ENCODE measurements at regions not wholly inside any gene's neighbourhood (a gene's known extent, or its start where the extent isn't known, plus 50 kb on each side); places are given as distances from the start of the nearest gene placed in this dataset.

GRCh38 chr4:180120068-180120467, 2123.1 kb upstream of the TENM3 start:
- Histone ChIP-seq H3K27ac (no peak overlapping the region), H3K4me3 (no peak overlapping the region), H3K36me3 (ENCODE audit: insufficient read depth, low read length) (no peaks in the 10 kb centered on the region), H3K9me3 (ENCODE audit: low read depth, low read length) (no peaks in the 10 kb centered on the region), H3K9ac (ENCODE audit: insufficient read length) (no peak overlapping the region)
- TF ChIP-seq POLR2AphosphoS5 (IDR thresholded peaks at IDR 0.05; ENCODE audit: borderline replicate concordance, low read depth, low read length) (no peak), FOXP2 (optimal IDR thresholded peaks at IDR 0.05; ENCODE audit: control extremely low read depth, extremely low read length, insufficient read depth) (no peak), EZH2 (IDR thresholded peaks at IDR 0.05) (no peak)
- no peak for DNase-seq (ENCODE audit: low read depth, low spot score)

DNA sequence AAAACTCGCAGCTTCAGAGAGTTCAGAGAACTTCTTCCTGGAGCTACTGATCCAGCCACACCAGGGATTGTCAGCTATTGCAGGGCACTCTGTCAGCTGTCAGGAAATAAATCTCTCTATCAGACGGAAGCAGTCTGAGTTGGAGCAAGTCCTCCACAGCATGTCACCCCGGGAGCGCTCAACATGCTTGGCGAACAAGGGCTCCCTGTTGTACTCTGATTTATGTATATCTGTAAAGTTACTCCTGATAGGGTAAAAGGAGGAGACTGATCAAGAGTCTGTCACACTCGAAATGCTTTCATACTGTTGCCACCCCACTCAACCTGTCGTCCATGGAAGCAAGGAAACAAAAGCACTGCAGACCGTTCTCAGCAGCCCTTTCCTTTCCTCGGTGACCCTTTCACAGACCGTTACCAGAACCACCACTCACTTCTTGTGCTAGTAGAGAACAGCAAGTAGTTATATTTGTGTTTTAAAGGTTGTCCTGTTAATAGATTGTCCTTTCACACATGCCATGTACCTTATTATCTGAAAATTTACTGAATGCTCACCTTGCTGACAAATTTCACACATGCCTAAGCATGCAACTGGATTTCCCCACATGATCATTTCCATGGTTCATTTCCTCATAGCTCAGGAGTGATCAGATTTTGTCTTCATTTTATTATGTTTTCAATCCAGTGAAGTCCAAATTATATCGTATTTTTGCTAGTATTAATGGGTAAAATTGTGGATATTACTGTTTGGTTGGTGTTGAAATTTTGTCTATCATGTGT, 2108.9 kb upstream of the TENM3 start:
- DNase-seq (ENCODE audit: low read depth, low spot score), result no peak
- H3K9me3 ChIP-seq (ENCODE audit: low read depth, low read length), result no peaks in the 10 kb centered on the region
- H3K27ac ChIP-seq, result no peak overlapping the region
- H3K36me3 ChIP-seq (ENCODE audit: insufficient read depth, low read length), result no peaks in the 10 kb centered on the region
- TF ChIP-seq EZH2 (IDR thresholded peaks at IDR 0.05), result no peak
- TF ChIP-seq FOXP2 (optimal IDR thresholded peaks at IDR 0.05; ENCODE audit: control extremely low read depth, extremely low read length, insufficient read depth), result no peak
- TF ChIP-seq POLR2AphosphoS5 (IDR thresholded peaks at IDR 0.05; ENCODE audit: borderline replicate concordance, low read depth, low read length), result no peak
- no peak overlapping the region for H3K9ac ChIP-seq (ENCODE audit: insufficient read length)
- H3K4me3 ChIP-seq, result no peak overlapping the region

DNA sequence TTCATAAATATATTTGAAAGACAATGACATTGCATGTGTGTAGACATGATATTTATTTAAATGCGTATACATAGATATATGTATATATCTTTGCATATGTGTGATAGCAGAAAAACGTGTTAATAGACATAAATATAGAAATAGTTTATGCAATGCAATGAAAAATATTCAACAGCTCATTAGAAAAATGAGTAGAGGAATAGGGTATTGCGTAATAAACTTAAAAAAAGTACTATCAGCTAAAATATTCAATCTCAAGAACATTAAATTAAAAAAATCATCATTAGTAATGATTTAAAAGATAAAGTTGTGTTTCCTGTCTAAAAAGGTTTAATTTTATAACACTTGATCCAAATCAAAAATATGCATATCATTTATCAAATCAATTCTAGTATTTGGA, 2101.5 kb upstream of the TENM3 start:
- H3K27ac ChIP-seq, result no peak overlapping the region
- H3K36me3 ChIP-seq (ENCODE audit: insufficient read depth, low read length), result no peaks in the 10 kb centered on the region
- no peaks in the 10 kb centered on the region for H3K9me3 ChIP-seq (ENCODE audit: low read depth, low read length)
- no peak for DNase-seq (ENCODE audit: low read depth, low spot score)
- H3K4me3 ChIP-seq, result no peak overlapping the region
- TF ChIP-seq FOXP2 (optimal IDR thresholded peaks at IDR 0.05; ENCODE audit: control extremely low read depth, extremely low read length, insufficient read depth), result no peak
- no peak for TF ChIP-seq EZH2 (IDR thresholded peaks at IDR 0.05)
- TF ChIP-seq POLR2AphosphoS5 (IDR thresholded peaks at IDR 0.05; ENCODE audit: borderline replicate concordance, low read depth, low read length), result no peak
- H3K9ac ChIP-seq (ENCODE audit: insufficient read length), result no peak overlapping the region

DNA sequence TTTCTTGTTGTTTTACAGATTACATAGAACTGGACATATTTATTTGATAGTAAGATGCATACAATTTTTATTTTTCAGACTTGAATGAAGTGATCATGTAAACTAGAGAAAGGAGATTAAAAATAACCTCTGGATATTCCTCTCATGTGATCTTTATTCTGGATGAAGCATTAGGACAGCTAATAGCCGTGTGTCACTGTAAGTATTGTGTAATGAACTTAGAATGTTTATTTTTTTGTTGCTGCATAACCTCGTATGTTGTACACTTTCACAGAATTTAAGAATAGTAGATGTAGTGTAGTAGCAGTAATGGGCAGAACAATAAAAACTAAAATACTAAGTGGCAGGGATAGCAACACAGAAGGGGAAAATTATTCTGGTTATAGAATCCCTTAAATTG, 2094.5 kb upstream of the TENM3 start:
- H3K9ac ChIP-seq (ENCODE audit: insufficient read length), result no peak overlapping the region
- H3K9me3 ChIP-seq (ENCODE audit: low read depth, low read length), result no peaks in the 10 kb centered on the region
- H3K27ac ChIP-seq, result no peak overlapping the region
- TF ChIP-seq EZH2 (IDR thresholded peaks at IDR 0.05) (no peak), POLR2AphosphoS5 (IDR thresholded peaks at IDR 0.05; ENCODE audit: borderline replicate concordance, low read depth, low read length) (no peak), FOXP2 (optimal IDR thresholded peaks at IDR 0.05; ENCODE audit: control extremely low read depth, extremely low read length, insufficient read depth) (no peak)
- DNase-seq (ENCODE audit: low read depth, low spot score), result no peak
- H3K4me3 ChIP-seq, result no peak overlapping the region
- H3K36me3 ChIP-seq (ENCODE audit: insufficient read depth, low read length), result no peaks in the 10 kb centered on the region

GRCh38 chr4:180150818-180151217, 2092.4 kb upstream of the TENM3 start:
- Histone ChIP-seq H3K9ac (ENCODE audit: insufficient read length) (no peak overlapping the region), H3K9me3 (ENCODE audit: low read depth, low read length) (no peaks in the 10 kb centered on the region), H3K36me3 (ENCODE audit: insufficient read depth, low read length) (no peaks in the 10 kb centered on the region), H3K27ac (no peak overlapping the region), H3K4me3 (no peak overlapping the region)
- TF ChIP-seq EZH2 (IDR thresholded peaks at IDR 0.05) (no peak), POLR2AphosphoS5 (IDR thresholded peaks at IDR 0.05; ENCODE audit: borderline replicate concordance, low read depth, low read length) (no peak), FOXP2 (optimal IDR thresholded peaks at IDR 0.05; ENCODE audit: control extremely low read depth, extremely low read length, insufficient read depth) (no peak)
- no peak for DNase-seq (ENCODE audit: low read depth, low spot score)

DNA sequence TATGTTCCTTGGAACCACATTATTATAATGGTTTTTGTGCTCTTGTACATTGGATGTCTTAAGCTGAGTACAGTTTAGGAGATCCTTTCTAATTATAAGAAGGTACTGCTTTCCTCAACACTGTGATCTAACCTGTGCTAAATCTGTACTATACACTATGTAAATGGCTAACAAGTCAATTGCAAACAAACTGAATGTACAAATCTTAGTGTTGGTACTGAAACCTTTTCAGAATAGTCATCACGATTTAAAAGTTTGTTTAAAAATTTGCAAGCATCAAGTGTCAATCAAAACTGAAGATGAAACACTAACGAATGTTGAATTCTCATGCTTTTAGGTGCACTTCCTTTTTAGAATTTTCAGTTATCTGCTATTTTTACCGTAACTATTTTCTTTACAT, 2090.4 kb upstream of the TENM3 start:
- Histone ChIP-seq H3K9ac (ENCODE audit: insufficient read length) (no peak overlapping the region), H3K36me3 (ENCODE audit: insufficient read depth, low read length) (no peaks in the 10 kb centered on the region), H3K27ac (no peak overlapping the region), H3K4me3 (no peak overlapping the region), H3K9me3 (ENCODE audit: low read depth, low read length) (no peaks in the 10 kb centered on the region)
- DNase-seq (ENCODE audit: low read depth, low spot score), result no peak
- TF ChIP-seq FOXP2 (optimal IDR thresholded peaks at IDR 0.05; ENCODE audit: control extremely low read depth, extremely low read length, insufficient read depth) (no peak), EZH2 (IDR thresholded peaks at IDR 0.05) (no peak)

GRCh38 chr4:180153587-180153986, 2089.6 kb upstream of the TENM3 start:
- H3K27ac ChIP-seq, result no peak overlapping the region
- no peaks in the 10 kb centered on the region for H3K36me3 ChIP-seq (ENCODE audit: insufficient read depth, low read length)
- TF ChIP-seq POLR2AphosphoS5 (IDR thresholded peaks at IDR 0.05; ENCODE audit: borderline replicate concordance, low read depth, low read length), result no peak
- TF ChIP-seq FOXP2 (optimal IDR thresholded peaks at IDR 0.05; ENCODE audit: control extremely low read depth, extremely low read length, insufficient read depth), result no peak
- TF ChIP-seq EZH2 (IDR thresholded peaks at IDR 0.05), result no peak
- no peak overlapping the region for H3K4me3 ChIP-seq
- H3K9me3 ChIP-seq (ENCODE audit: low read depth, low read length), result no peaks in the 10 kb centered on the region
- DNase-seq (ENCODE audit: low read depth, low spot score), result no peak
- no peak overlapping the region for H3K9ac ChIP-seq (ENCODE audit: insufficient read length)

- H3K27ac ChIP-seq, result no peak overlapping the region
- TF ChIP-seq FOXP2 (optimal IDR thresholded peaks at IDR 0.05; ENCODE audit: control extremely low read depth, extremely low read length, insufficient read depth) (no peak), POLR2AphosphoS5 (IDR thresholded peaks at IDR 0.05; ENCODE audit: borderline replicate concordance, low read depth, low read length) (no peak), EZH2 (IDR thresholded peaks at IDR 0.05) (no peak)
- no peak overlapping the region for H3K9ac ChIP-seq (ENCODE audit: insufficient read length)
- H3K4me3 ChIP-seq, result no peak overlapping the region
- H3K9me3 ChIP-seq (ENCODE audit: low read depth, low read length), result no peaks in the 10 kb centered on the region
- no peaks in the 10 kb centered on the region for H3K36me3 ChIP-seq (ENCODE audit: insufficient read depth, low read length)
- DNase-seq (ENCODE audit: low read depth, low spot score), result no peak
Measured at GRCh38 chr4:180156684-180157083, 2086.5 kb upstream of the TENM3 start.
